ENCODE measurements at regions not wholly inside any gene's neighbourhood (a gene's known extent, or its start where the extent isn't known, plus 50 kb on each side); places are given as distances from the start of the nearest gene placed in this dataset.

DNA sequence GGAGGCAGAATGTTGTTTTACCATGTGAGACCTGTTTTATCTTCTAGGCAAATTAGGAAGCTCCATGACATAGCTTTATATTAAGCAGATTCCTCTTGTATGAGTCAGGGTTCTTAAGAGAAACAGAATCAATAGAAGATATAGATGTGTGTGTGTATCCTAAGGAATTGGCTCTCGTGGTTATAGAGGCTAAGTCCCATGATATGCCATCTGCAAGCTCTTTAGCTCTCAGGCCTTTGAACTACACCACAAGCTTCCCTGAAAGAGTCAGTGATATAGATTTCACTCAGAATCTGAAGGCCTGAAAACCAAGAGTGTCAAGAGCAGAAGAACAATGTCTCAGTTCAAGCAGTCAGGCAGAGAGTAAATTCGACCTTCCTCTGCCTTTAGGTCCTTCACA is 365.8 kb upstream of the ZNF608 start:
- TF ChIP-seq, protein P1, sequence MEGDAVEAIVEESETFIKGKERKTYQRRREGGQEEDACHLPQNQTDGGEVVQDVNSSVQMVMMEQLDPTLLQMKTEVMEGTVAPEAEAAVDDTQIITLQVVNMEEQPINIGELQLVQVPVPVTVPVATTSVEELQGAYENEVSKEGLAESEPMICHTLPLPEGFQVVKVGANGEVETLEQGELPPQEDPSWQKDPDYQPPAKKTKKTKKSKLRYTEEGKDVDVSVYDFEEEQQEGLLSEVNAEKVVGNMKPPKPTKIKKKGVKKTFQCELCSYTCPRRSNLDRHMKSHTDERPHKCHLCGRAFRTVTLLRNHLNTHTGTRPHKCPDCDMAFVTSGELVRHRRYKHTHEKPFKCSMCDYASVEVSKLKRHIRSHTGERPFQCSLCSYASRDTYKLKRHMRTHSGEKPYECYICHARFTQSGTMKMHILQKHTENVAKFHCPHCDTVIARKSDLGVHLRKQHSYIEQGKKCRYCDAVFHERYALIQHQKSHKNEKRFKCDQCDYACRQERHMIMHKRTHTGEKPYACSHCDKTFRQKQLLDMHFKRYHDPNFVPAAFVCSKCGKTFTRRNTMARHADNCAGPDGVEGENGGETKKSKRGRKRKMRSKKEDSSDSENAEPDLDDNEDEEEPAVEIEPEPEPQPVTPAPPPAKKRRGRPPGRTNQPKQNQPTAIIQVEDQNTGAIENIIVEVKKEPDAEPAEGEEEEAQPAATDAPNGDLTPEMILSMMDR (conservative IDR thresholded peaks at IDR 0.05): no peak
- H3K4me3 Mint-ChIP-seq: no peak overlapping the region
- no peak overlapping the region for H3K9ac ChIP-seq (ENCODE audit: extremely low read depth, low read length, poor library complexity, severe bottlenecking)
- no peaks in the 10 kb centered on the region for H3K27me3 Mint-ChIP-seq (ENCODE audit: insufficient read depth)
- no peaks in the 10 kb centered on the region for H3K9me3 Mint-ChIP-seq
- no peaks in the 10 kb centered on the region for H3K36me3 ChIP-seq (ENCODE audit: control insufficient read depth, insufficient read depth, low read length)
- no peaks in the 10 kb centered on the region for H3K36me3 Mint-ChIP-seq (ENCODE audit: low read depth)
- no peak overlapping the region for H3K4me3 ChIP-seq (ENCODE audit: low read length)
- H3K27me3 ChIP-seq (ENCODE audit: control insufficient read depth, insufficient read depth, low read length, poor library complexity, severe bottlenecking): no peaks in the 10 kb centered on the region
- 92 to 95% methylated on average over 2 of the region's 2 CpGs for WGBS, 2 experiments (ENCODE audit: insufficient coverage in 1 of 2, insufficient read length in 1 of 2)
- no peaks in the 10 kb centered on the region for H3K4me1 ChIP-seq (ENCODE audit: control insufficient read depth, insufficient read depth, low read length)
- no peak overlapping the region for H3K27ac Mint-ChIP-seq
- no peak overlapping the region for H3K27ac ChIP-seq (ENCODE audit: low read depth, low read length)
- H3K9me3 ChIP-seq (ENCODE audit: control insufficient read depth, low read length): no peaks in the 10 kb centered on the region
- DNase-seq: no peak
- peaks cover 7% of the 10 kb centered on the region for H3K4me1 Mint-ChIP-seq

DNA sequence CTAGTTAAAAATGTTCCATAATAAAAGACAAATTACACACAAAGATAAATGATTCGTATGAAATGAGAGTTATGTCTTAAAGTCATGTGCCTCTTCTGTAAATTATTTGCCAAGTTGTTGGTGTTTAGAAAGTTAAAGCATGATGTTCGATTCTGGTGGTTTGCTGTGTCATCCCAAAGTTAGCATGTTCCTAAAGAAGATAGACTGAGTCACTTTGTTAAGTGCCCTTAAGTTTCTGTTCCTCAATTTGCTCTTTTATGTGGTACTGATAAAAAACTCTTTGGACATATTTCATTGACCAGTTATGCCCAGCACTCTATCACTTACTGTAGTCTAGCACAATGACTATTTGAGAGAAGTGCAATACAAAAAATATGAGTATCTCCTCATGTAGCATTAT is 366.9 kb upstream of the ZNF608 start:
- no peak overlapping the region for H3K4me3 ChIP-seq (ENCODE audit: low read length)
- 91% methylated on average over 2 of the region's 2 CpGs; no CpG with 5 or more reads in 1 of the 2 experiments for WGBS, 2 experiments (ENCODE audit: insufficient coverage in 1 of 2, insufficient read length in 1 of 2)

DNA sequence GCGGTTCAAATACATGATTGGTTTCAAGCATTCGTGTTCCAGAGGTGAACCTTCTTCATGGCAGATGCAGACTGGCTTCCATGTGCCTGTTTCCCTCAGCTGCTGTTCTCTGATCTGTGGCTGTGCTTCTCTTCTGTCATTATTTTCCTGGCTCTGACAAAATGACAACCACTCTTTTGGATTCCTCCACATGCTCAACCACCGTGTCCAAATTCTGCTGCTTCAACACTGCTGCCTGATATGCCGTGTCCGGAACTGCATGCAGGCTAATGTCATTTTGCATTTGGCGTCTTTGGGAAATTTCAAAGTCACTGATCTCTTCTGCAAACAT is 368.7 kb upstream of the ZNF608 start:
- Histone ChIP-seq H3K9ac (ENCODE audit: extremely low read depth, low read length, poor library complexity, severe bottlenecking) (no peak overlapping the region), H3K36me3 (ENCODE audit: control insufficient read depth, insufficient read depth, low read length) (no peaks in the 10 kb centered on the region), H3K4me3 (ENCODE audit: low read length) (no peak overlapping the region), H3K27me3 (ENCODE audit: control insufficient read depth, insufficient read depth, low read length, poor library complexity, severe bottlenecking) (no peaks in the 10 kb centered on the region), H3K9me3 (ENCODE audit: control insufficient read depth, low read length) (no peaks in the 10 kb centered on the region), H3K4me1 (ENCODE audit: control insufficient read depth, insufficient read depth, low read length) (no peaks in the 10 kb centered on the region), H3K27ac (ENCODE audit: low read depth, low read length) (no peak overlapping the region)
- H3K27me3 Mint-ChIP-seq (ENCODE audit: insufficient read depth): peaks cover 4% of the 10 kb centered on the region
- no peaks in the 10 kb centered on the region for H3K36me3 Mint-ChIP-seq (ENCODE audit: low read depth)
- no peak for DNase-seq
- WGBS, 2 experiments (ENCODE audit: insufficient coverage in 1 of 2, insufficient read length in 1 of 2): 95 to 99% methylated on average over 6 of the region's 6 CpGs
- no peak overlapping the region for H3K4me3 Mint-ChIP-seq
- H3K9me3 Mint-ChIP-seq: no peaks in the 10 kb centered on the region
- TF ChIP-seq, protein P1 (conservative IDR thresholded peaks at IDR 0.05): no peak
- H3K27ac Mint-ChIP-seq: no peak overlapping the region
- peaks cover 14% of the 10 kb centered on the region for H3K4me1 Mint-ChIP-seq

More for the DNA sequence above, 366.9 kb upstream of the ZNF608 start:
- H3K36me3 ChIP-seq (ENCODE audit: control insufficient read depth, insufficient read depth, low read length): no peaks in the 10 kb centered on the region
- H3K4me1 Mint-ChIP-seq: peaks cover 7% of the 10 kb centered on the region
- H3K9me3 ChIP-seq (ENCODE audit: control insufficient read depth, low read length): no peaks in the 10 kb centered on the region
- H3K4me1 ChIP-seq (ENCODE audit: control insufficient read depth, insufficient read depth, low read length): no peaks in the 10 kb centered on the region
- no peak overlapping the region for H3K9ac ChIP-seq (ENCODE audit: extremely low read depth, low read length, poor library complexity, severe bottlenecking)
- H3K9me3 Mint-ChIP-seq: no peaks in the 10 kb centered on the region
- H3K4me3 Mint-ChIP-seq: no peak overlapping the region
- H3K36me3 Mint-ChIP-seq (ENCODE audit: low read depth): no peaks in the 10 kb centered on the region
- H3K27ac ChIP-seq (ENCODE audit: low read depth, low read length): no peak overlapping the region
- TF ChIP-seq, protein P1 (conservative IDR thresholded peaks at IDR 0.05): no peak
- peaks cover 4% of the 10 kb centered on the region for H3K27me3 Mint-ChIP-seq (ENCODE audit: insufficient read depth)
- no peak overlapping the region for H3K27ac Mint-ChIP-seq
- DNase-seq: no peak
- H3K27me3 ChIP-seq (ENCODE audit: control insufficient read depth, insufficient read depth, low read length, poor library complexity, severe bottlenecking): no peaks in the 10 kb centered on the region
